ENCODE measurements at regions not wholly inside any gene's neighbourhood (a gene's known extent, or its start where the extent isn't known, plus 50 kb on each side); places are given as distances from the start of the nearest gene placed in this dataset.

DNA sequence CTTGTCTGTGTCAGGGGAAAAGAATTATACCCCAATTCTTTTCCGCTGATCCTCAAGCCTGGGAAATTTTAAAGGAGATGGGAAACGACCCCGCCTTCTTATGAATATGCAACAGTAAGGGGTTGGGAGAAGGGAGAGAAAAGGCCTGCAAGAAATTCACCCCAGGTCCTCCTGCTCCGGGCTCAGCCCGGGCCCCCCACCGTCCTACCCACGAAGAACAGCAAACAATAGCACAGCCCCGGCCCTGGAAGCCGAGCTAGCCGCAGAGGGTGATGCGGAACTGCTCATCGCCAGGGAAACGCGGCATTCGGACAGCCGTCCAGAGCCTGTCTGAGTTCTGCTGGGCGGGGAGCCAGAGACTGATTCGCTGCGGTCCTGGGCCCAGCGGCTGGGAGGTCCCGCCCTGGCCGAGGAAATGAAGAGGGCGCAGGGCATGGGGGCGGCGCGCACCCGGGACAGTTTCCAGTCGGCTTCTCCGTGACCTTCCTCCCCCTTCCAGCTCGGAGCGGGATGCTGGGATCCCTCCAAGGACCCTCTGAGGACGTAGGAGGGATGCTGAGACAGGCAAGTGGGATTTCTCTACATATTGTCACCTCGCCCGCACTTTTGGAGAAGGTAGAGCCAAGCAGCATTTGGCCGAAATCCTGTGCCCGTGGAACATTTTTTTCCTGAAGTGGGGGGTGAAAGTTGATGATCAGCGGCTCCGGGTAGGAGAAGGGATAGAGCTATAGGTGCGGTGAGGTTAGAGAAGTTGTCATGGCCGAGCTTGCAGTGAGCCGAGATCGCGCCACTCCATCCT is 82.3 kb upstream of the C1QTNF9B start:
- TF ChIP-seq, protein P1, sequence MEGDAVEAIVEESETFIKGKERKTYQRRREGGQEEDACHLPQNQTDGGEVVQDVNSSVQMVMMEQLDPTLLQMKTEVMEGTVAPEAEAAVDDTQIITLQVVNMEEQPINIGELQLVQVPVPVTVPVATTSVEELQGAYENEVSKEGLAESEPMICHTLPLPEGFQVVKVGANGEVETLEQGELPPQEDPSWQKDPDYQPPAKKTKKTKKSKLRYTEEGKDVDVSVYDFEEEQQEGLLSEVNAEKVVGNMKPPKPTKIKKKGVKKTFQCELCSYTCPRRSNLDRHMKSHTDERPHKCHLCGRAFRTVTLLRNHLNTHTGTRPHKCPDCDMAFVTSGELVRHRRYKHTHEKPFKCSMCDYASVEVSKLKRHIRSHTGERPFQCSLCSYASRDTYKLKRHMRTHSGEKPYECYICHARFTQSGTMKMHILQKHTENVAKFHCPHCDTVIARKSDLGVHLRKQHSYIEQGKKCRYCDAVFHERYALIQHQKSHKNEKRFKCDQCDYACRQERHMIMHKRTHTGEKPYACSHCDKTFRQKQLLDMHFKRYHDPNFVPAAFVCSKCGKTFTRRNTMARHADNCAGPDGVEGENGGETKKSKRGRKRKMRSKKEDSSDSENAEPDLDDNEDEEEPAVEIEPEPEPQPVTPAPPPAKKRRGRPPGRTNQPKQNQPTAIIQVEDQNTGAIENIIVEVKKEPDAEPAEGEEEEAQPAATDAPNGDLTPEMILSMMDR (IDR thresholded peaks at IDR 0.05; ENCODE audit: insufficient read depth, low read depth, low read length) = no peak
- no peak for TF ChIP-seq EZH2 (IDR thresholded peaks at IDR 0.05; ENCODE audit: insufficient read depth, low read length)

Data from astrocyte (in vitro differentiated cells and primary cell).